Kidney (tissue), 13 donors: ENCODE measurements at regions not wholly inside any gene's neighbourhood (a gene's known extent, or its start where the extent isn't known, plus 50 kb on each side); places are given as distances from the start of the nearest gene placed in this dataset.

Source experiments
- DNase-seq, 5 donors: peaks; one replicate each; pipeline ENCODE4 v3.0.0-alpha.2; 2013 to 2020
- FAIRE-seq: peaks from 2 replicates; lab custom pipeline; 2012; peaks lifted over from hg19 to GRCh38; lab: Jason Lieb, UNC
- H3K27ac ChIP-seq, 2 donors: one replicate each; pipeline ENCODE4 v1.7.0; 2013; ENCODE audit warnings: low read depth in 2 of 2, low read length in 2 of 2, inconsistent platforms in 1 of 2
- H3K27me3 ChIP-seq: one replicate; pipeline ENCODE4 v1.7.1; 2013; ENCODE audit warnings: low read length, inconsistent platforms; ENCODE audit not compliant: control insufficient read depth, insufficient read depth
- H3K36me3 ChIP-seq, 3 donors: one replicate each; pipeline versions ENCODE4 v1.7.0 to v1.7.1; 2013; ENCODE audit warnings: low read length in 3 of 3, control low read depth in 1 of 3, inconsistent platforms in 1 of 3; ENCODE audit not compliant: insufficient read depth in 3 of 3, control insufficient read depth in 2 of 3
- H3K4me1 ChIP-seq, 3 donors: one replicate each; pipeline versions ENCODE4 v1.7.0 to v1.7.1; 2013; ENCODE audit warnings: low read length in 3 of 3, inconsistent platforms in 1 of 3, low read depth in 1 of 3; ENCODE audit not compliant: control insufficient read depth in 2 of 3, insufficient read depth in 2 of 3
- H3K4me3 ChIP-seq, 3 donors: one replicate each; pipeline versions ENCODE4 v1.7.0 to v1.8.1; 2013; ENCODE audit warnings: low read length in 3 of 3, control low read depth in 1 of 3, inconsistent platforms in 1 of 3
- H3K9ac ChIP-seq, 3 donors: one replicate each; pipeline versions ENCODE4 v1.7.0 to v1.7.1; 2013; ENCODE audit warnings: low read length in 3 of 3, control low read depth in 1 of 3, inconsistent platforms in 1 of 3
- H3K9me3 ChIP-seq, 3 donors: one replicate each; pipeline versions ENCODE4 v1.7.0 to v1.7.1; 2013; ENCODE audit warnings: low read length in 3 of 3, control low read depth in 1 of 3, inconsistent platforms in 1 of 3; ENCODE audit not compliant: control insufficient read depth in 2 of 3, insufficient read depth in 1 of 3
- CTCF ChIP-seq: IDR thresholded peaks from 3 replicates; pipeline ENCODE4 v1.5.1; 2012; ENCODE audit warnings: mild to moderate bottlenecking, moderate library complexity, borderline replicate concordance; ENCODE audit not compliant: insufficient read depth; ENCODE audit errors: extremely low read depth
- intact Hi-C: fragments of 100-400 bp; cut with DNase I; formaldehyde crosslinking; loops from one replicate; pipeline ENCODE4 v1.11.1; 2022
- donor health status: control.
- donor health status: control.
- donor health status: control.
- donor health status: control.
- donor health status: control.
- donor health status: DM: yes; HTN: yes; CAD: no.
- donor health status: Normal renal cell carcinoma (clear cell type).

- H3K4me3 ChIP-seq = no peak overlapping the region
- no peaks in the 10 kb centered on the region for H3K36me3 ChIP-seq
- intact Hi-C loops = no loop called here
- H3K27ac ChIP-seq = no peak overlapping the region
- H3K9me3 ChIP-seq = no peaks in the 10 kb centered on the region
- no peaks in the 10 kb centered on the region for H3K4me1 ChIP-seq
- no peak for DNase-seq
- no peak for TF ChIP-seq CTCF
- H3K9ac ChIP-seq = no peak overlapping the region
- H3K27me3 ChIP-seq = no peaks in the 10 kb centered on the region
- no peak for FAIRE-seq
Measured at GRCh38 chr9:74016004-74016403, 481.1 kb upstream of the RORB start.

DNA sequence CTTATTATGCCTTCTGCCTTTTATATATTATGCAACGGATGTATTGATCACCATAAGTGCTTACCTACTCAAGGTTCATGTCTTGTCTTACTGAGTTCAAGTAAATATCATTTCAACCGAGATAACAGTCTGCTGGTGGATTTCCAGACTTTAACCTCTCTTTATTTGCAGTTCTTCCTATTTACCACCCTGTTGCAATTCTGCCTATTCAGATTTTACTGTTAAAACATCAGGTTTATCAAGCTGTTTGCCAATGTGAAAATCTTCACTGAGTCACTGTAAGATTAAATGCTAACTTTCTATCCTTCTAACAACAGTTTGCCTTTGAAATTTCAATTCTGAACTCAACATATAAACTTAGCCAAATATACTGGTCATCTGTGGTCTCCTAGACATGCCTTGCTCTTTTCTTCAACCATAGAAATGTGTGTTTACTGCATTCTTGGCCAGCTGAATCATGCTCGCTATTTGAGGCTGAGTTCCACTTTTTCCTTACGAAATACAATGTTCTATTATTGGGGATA lies 471.7 kb upstream of the RORB start:
- Histone ChIP-seq H3K27me3 (no peaks in the 10 kb centered on the region), H3K9me3 (no peaks in the 10 kb centered on the region), H3K27ac (no peak overlapping the region), H3K4me1 (no peaks in the 10 kb centered on the region), H3K9ac (no peak overlapping the region), H3K36me3 (no peaks in the 10 kb centered on the region), H3K4me3 (no peak overlapping the region)
- no peak for FAIRE-seq
- intact Hi-C loops = no loop called here
- DNase-seq = no peak
- no peak for TF ChIP-seq CTCF

GRCh38 chr9:74032421-74032820 lies 464.7 kb upstream of the RORB start:
- no peak for DNase-seq
- no peak for TF ChIP-seq CTCF
- no peaks in the 10 kb centered on the region for H3K9me3 ChIP-seq
- H3K4me1 ChIP-seq = no peaks in the 10 kb centered on the region
- no peak for FAIRE-seq
- H3K9ac ChIP-seq = no peak overlapping the region
- H3K4me3 ChIP-seq = no peak overlapping the region
- intact Hi-C loops = no loop called here
- no peaks in the 10 kb centered on the region for H3K36me3 ChIP-seq
- no peaks in the 10 kb centered on the region for H3K27me3 ChIP-seq
- H3K27ac ChIP-seq = no peak overlapping the region

DNA sequence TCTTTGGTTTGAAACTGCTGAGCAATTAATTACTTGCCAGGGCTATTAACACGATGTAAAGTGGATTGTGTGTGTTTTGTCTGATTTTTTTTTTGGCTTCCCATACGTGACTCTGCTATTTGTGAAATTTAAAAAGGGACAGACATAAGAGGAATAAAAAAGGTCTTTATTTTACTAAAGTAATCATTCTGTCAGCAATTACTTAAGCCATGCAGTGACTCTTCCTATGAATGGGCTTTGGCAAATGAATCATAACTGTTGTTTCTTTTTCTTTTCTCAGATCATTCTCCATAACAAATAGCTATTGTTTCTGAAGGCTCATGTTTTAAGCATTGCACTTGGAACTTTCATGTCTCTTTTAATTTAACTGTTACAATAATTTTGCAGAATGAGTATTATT lies 461.3 kb upstream of the RORB start:
- Histone ChIP-seq H3K36me3 (no peaks in the 10 kb centered on the region), H3K9me3 (no peaks in the 10 kb centered on the region), H3K9ac (no peak overlapping the region), H3K4me3 (no peak overlapping the region), H3K4me1 (no peaks in the 10 kb centered on the region), H3K27ac (no peak overlapping the region), H3K27me3 (no peaks in the 10 kb centered on the region)
- DNase-seq (no peak), FAIRE-seq (no peak)
- TF ChIP-seq CTCF = no peak
- intact Hi-C loops = no loop called here
